Fibroblast of skin of right quadriceps (primary cell): ENCODE measurements at regions not wholly inside any gene's neighbourhood (a gene's known extent, or its start where the extent isn't known, plus 50 kb on each side); places are given as distances from the start of the nearest gene placed in this dataset.
A peak's percentile ranks its signal among the peaks of the same experiment; 100 is the strongest.
"Not testable (repeated sequence)": the region's sequence is repeated elsewhere in the genome, so short reads cannot be mapped to it uniquely, and the experiment has no call there.

ENCODE experiments used
- DNase-seq: peaks from one replicate; pipeline ENCODE4 v3.0.0-alpha.2; 2013

DNA sequence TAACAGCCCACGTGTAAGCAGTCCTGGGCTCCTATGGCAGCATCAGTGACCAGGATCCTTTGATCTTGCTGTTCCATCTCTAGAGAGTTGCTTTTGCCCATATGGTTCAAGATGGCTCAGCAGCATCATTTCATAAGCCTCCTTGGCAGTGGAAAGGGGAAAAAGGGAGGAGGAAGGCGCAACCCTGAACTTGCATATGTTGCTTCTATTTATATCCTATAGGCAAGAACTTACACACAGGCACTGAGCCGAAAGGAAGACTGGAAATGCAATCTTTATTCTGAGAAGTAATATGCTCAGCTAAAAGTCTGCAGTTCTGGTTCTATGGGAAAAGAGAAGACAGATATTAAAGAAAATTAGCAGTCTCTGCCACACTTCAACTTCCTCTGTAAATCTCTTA, 167.7 kb upstream of the PLXNC1 start:
- DNase-seq: peak; percentile 32

DNA sequence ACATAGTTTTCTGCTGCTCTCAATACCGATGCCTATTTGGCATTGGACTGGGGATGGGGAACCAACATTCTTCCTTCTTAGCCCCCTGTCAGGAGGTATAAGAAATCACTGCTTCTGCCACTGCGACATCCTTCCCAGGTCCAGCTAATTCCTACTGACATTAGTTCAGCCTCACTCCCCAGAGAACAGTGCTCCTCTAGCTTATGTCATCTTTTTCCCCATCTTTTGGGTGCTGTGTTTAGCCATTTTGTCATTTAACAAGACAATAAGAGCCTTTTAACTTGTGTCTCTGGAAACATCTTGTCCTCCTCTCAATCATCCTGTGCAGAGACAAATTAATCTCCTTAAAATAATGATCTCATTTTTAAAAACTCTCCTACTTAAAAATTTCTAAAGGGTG, 167.0 kb upstream of the PLXNC1 start:
- no peak for DNase-seq

DNA sequence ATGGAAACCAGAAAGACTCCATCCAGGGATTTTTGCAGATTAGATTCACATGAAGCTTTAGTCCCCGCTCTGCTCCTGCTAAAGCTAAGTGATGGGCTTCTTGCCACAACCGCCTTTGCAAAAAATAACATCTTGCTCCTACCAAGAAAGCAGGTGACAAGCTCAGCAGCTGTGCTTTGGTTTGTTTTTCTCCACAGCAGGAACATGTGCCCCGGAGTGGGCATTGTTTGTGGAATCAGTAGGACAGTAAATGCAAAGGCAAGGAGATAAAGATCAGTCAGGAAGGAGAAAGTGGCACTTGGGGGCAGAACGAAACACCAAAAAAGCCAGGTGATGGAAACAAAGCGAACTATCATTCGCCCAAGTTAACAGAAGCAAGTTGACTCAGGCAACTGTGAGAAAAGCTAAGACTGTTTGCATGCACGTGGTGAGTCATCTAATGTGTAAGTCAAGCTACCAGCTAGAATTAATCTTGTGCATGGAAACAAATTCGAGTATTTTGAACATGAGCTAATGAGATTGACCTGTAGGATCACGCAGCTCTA, 165.5 kb upstream of the PLXNC1 start:
- DNase-seq: peak; percentile 74

DNA sequence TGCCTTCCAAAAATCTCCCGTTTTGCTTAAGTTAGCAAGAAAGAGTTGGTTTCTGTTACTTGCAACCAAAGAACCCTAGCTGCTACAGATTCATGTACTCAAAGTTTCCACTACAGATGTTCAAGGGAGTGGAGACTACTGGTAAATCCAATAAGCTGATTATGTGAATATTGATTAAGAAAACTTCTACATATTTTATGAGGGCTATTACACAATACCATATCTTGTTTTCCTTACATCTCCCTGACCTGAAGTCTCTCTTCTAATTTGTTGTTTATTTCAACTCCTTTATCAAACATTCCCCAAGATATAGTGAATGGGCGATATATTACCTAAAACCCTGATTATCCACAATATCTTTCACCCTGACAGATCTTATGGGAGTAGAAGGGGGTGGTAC, 164.4 kb upstream of the PLXNC1 start:
- DNase-seq: no peak

DNA sequence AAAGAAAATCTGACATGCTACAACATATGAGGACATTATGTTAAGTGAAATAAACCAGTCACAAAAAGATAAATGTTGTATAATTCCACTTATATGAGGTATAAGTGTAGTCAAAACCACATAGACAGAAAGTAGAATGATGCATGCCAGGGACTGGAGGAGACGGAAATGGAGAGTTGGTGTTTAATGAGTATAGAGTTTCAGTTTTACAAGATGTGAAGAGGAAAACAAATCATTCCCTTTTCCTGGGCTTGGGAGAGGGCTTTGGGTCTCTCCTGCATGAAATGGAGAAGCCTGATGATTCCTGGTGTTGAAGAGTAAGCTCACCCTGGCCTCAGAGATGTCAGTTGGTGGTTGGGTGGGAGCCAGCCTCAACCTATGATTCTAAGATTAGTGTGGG, 158.4 kb upstream of the PLXNC1 start:
- DNase-seq: no peak

DNA sequence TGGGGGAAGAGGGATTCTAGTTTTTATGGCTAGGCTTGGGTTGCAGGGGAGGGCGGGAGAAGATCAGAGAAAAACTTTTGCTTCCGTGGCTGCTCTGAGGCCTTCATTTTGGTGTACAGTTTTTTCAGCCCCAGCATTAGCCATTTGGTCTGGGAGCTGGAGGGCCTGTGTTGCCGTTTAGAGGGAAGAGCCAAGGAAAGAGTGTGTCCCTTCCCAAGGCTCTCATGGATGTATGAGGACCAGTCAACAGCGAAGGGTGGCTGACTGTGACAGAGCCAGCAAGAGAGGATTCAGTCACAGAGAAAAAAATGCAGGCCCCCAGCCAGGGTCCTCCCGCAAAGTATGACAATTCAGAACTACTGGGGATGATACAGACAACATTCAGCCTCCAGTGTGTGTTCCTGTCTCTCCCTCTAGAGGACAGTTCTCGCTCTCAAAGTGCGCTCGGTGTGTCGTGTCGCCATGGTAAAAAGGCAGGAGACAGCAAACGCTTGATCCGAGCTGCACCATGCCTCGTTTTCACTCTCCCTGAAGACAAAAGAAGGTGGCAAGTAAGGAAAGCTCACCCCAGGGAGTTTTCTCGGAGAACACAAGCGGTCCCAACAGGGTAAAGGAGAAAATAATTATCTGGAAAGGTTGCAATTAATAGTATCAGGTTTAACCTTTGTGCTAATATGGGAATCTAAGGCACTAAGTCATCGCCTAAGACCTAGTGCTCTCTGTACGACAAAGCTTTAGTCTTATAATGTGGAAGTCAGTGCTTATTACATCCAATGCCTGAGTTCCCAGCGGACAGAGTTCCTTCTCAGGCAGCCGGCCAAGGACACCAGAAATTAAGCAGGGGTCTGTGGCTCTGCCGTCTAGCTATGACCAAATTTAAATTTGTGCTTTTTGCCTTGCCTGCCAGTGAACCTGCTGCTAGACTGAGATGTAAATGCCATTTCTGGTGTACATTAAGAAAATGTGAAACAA, 157.3 kb upstream of the PLXNC1 start:
- peak; percentile 79 for DNase-seq

DNA sequence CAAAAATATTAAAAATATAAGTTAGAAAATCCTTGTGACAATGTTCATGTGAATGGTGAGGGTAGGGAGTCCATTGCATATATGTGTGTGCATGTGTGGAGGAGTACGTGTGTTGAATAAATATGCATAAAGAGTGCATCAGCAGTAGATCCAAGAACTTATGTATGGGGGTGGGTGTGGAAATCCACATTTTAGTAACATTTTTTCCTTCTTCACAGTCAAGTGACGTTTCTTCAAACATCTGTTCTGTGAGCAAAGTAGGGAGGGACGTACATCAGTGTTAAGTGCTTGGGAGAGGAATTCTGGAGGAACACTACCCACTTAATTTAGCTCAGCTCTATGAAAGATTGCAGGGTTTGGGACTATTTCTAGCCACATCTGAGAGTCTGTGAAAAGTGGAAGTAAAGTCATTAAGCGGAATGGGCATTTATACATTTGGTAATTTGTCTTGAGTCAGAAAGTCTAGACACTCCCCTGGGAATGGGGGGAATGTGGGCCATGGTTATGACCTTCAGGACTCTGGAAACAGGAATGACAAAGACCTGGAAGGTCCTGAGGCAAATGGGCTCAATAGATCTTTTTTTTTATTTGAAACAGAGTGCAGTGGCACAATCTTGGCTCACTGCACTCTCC, 156.4 kb upstream of the PLXNC1 start:
- DNase-seq: peak; percentile 43

DNA sequence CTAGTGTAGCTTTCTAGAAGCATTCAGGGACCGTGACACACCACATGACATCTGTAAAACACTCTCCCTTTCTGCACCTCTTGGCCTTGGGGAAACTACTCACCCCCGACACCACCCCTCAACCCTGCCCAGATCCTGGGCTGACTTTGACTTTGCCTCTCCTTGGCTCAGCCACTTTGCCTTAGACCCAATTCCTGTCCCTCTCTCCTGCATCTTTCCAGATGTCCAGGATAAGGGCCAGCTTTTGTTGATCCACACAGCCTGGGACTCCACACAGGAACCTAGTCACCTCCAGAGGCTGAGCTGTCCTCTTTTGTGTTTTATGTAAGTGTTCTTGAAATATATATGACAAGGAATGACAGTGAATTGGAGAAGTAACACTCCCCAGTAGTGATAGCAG, 153.7 kb upstream of the PLXNC1 start:
- no peak for DNase-seq

DNA sequence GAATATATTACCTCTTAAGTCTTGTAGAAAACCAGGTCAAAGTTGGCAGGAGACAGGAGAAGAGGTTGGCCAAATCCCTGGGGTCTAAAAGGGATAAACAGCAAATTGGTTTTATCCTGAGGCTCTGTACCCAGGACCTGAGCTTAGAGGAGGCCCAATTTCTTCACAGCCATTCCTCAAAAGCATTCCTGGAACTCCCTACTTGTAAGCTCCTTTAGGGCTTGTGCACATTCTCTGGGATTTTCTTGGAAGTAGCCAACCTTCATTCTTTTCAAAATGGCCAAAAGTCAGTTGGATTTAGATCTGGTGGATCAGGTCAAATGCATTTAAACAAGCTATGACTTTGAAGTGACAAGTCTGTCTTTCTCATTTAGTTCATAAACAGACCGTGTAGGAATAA, 152.1 kb upstream of the PLXNC1 start:
- no peak for DNase-seq

DNA sequence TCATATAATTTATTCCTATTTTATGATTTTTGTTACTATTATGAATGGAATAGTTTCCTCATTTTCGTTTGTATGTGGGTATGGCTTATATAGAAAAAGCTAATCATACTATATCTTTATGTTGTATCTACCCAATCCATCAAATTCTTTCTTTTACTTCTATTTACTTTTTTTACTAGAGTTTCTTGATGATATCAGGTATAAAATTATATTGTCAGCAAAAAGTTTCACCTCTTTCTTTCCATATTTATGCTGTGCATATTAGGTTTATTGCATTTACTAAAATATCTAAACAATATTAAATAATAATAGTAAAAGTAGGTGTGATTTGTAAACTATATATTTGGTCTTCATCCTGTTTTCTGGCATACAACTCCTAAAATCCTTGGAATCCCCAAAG, 146.7 kb upstream of the PLXNC1 start:
- no peak for DNase-seq

DNA sequence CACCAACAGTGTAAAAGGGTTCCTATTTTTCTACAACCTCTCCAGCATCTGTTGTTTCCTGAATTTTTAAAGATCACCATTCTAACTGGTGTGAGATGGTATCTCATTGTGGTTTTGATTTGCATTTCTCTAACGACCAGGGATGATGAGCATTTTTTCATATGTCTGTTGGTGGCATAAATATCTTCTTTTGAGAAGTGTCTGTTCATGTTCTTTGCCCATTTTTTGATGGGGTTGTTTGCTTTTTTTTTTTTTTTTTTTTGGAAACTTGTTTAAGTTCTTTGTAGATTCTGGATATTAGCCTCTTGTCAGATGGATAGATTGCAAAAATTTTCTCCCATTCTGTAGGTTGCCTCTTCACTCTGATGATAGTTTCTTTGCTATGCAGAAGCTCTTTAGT, 145.5 kb upstream of the PLXNC1 start:
- not testable (repeated sequence) for DNase-seq

DNA sequence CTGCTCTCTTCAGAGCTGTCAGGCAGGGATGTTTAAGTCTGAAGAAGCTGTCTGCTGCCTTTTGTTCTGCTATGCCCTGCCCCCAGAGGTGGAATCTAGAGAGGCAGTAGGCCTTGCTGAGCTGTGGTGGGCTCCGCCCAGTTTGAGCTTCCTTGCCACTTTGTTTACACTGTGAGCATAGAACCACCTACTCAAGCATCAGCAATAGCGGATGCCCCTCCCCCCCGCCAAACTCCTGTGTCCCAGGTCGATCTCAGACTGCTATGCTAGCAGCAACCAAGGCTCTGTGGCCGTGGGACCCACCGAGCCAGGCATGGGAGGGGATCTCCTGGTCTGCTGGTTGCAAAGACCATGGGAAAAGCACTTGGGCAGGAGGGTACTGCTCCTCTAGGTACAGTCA, 140.5 kb upstream of the PLXNC1 start:
- not testable (repeated sequence) for DNase-seq

DNA sequence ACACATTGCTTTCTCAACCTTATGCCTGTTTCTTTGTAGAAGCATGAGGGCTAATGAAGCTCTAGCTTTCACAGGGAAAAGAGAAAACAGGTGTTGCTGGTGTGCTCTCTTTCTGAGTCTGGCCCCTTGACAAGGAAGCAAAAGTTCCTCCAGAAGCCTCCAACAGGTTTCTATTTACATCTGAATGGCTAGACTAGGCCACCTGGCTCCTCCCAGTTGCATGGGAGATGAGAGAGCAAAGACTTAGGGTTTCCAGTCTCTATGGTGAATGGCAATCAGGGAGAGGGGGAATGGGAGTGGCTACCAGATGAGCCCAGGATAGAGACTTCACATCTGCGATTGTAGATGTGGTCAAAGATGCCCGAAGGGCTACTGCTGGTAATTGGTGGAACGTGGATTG, 138.1 kb upstream of the PLXNC1 start:
- no peak for DNase-seq

DNA sequence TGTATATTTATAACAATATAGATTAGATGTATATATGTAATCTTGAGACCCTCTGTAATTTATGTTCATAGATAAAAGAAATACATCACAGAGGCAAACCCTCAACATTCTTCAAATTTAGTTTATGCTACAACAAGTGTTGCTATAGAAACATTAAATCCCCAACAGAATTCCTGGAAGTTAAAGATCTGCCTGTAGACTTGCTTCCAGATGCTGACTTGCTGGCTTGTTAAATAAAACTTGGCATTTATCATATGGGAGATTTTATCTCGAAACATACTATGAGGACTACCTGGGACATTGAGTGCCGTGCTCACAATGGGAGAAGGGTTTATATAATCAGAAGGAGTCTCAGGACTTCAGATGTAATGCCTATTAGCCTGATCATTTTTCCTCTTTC, 136.3 kb upstream of the PLXNC1 start:
- peak; percentile 20 for DNase-seq

DNA sequence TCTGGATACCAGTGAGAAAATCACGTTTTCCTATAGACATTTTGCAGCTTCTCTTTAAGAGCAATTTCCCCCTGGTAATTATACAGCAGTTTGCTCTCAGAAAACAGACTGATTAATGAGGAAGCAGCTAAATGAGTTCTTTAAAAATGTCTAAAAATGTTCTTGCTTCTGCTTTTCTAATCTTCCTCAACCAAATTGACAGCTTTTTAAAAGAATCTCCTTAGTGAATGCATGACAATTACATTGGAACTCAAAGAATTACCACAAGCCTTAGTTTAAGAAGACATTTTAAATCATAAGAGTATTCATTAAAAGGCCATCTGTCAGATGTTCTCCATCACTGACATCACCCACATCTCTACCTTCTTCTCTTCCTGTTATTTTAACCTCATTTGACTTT, 135.8 kb upstream of the PLXNC1 start:
- DNase-seq: peak; percentile 17

DNA sequence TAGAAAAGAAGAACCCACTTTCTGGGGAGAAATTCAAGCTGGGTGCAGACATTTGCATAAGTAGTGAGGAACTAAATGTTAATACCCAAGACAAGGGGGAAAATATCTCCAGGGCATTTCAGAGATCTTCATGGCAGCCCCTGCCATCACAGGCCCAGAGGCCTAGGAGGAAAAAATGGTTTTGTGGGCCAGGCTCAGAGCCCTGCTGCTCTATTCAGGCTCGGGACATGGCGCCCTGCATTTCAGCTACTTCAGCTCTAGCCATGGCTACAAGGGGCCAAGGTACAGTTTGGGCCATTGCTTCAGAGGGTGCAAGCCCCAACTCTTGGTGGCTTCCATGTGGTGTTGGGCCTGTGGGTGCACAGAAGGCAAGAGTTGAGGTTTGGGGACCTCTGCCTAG, 131.1 kb upstream of the PLXNC1 start:
- DNase-seq: not testable (repeated sequence)

DNA sequence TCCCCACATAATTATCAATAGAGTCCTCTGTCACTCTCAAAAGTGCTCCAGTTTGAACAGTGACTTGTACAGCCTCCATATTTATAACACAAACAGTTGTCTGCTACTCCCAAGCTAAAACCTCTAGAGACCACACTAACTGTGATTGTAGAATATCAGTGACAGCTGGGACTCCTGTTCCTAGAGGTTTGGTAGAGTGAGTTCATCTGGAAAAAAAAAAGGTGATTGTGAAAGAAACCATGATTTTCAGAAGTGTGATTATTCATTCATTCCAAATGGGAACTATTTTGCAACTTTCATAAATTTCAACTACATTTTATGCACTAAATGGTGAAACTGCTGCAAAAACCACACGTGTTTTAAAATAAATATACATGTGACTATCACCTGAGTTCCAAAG, 128.0 kb upstream of the PLXNC1 start:
- no peak for DNase-seq

DNA sequence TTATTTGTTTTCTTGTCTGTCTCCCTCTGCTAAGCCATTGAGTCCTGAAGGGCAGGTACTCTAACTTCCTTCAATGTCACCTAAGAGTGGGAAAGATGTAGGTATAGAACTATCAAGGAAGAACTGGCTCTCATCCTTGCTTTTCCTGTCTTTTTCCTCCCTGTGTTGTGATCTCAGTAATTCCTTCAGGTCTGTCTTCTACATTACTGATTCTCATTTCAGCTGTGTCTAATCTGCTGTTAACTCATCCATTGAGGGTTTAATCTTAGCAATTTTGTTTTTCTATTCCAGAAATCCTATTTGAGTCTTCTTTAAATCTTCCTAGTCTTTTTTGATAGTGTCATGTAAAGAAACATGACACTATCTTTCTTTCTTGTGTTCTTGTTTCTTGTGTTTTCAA, 124.5 kb upstream of the PLXNC1 start:
- no peak for DNase-seq

DNA sequence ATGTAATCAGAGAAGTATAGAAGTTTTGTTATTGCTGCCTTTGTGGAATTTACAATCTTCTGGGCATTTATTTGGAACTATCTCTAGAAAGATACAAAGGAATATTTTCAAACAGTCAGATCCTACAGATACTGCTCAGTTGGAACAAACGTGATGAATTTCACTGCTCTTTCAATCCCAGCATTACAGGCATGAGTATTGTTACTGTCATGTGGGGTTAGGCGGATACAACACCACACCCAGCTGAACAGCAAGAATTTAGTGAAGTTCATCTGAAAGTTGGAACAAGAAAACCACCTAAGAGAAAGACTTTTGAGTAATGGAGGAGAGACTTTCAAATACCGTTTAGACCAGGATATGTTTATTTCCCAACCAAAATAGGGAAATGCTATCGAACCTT, 123.3 kb upstream of the PLXNC1 start:
- DNase-seq: no peak

DNA sequence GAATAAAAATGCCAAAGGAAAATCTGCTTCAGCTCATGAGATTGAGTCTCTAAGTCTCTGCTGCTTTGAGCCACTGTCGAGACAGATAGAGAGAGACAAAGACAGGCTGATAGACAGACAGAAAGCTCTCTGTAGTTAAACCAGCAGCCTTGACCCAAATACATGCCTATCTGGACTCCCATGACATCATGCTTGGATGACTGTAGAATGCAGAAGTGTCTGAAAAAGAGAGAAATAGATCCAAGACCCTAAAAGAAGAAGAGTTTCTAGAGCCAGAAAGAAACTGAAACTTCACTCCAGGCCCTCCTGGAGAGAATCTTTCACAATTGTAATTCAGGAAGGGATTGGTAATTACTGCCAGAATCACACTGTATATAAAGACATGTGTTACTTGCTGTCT, 122.6 kb upstream of the PLXNC1 start:
- DNase-seq: no peak

DNA sequence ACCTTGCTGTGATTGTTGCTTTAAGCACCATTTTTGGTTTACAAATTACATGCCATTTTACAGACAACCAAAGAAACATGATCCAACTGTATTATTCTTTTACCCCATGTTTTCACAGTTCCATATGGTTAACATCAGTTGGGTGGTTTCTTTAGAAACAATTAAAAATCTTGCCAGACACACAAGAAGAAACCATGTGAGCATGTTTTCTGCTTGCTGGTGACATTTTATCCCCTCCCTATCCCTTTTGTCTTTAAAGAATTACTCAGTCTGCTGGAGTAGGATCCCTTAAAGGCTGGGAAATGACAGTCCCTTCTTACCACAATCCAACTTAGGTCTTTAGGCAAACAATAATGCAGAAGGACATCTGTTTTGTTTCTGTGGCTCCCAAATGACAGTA, 121.8 kb upstream of the PLXNC1 start:
- no peak for DNase-seq

DNA sequence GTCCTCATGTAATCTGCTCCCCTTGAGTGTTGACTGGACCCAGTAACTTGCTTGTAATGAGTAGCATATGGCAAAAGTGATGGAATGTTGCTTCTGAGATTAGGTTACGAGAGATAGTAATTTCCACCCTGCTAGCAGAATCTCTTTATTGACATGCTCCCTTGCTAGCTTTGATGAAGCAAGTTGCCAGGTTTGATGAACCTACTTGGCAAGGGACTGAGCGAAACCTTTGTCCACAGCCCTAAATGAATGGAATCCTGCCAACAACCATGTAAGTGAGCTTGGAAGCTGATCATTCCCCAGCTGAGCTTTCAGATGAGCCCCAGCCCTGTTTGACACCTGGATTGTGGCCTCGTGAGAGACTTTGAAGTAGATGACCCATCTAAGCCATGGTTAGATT, 120.8 kb upstream of the PLXNC1 start:
- DNase-seq: no peak

DNA sequence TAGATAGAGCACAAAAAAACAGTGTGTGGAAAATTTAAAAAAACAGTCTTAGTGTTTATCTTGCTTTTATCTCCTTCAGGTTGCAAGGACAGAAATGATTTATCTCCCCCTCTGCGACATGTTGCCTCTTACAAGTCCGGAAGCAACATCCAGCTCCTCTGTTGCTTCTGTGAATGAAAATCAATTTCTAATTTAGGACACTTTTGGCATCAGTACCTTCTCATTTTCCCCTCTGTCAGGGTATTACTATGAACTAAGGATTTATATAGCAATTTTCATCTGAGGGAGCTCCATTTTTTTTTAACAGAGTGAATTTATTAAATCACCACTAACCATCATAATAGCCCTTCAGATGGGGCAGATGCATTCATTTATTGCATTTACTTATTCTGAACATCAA, 116.6 kb upstream of the PLXNC1 start:
- no peak for DNase-seq

DNA sequence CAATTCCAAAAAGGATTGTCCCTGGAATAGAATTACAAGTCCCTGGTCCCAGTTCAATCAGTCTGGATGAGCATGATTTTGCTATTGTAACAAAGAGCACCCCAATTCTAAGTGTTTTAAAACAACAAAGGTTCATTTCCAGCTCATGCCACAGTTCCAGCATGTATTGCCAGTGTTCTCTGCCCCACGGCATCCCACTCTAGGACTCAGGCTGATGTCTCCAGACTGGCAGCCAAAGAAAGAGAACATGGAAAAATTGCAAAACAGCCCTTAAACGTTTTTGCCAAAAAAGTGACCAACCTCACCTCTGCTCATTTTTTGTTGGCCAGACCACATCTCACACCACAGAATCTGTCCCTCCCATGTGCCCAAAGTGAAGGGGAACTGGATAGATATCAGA, 116.0 kb upstream of the PLXNC1 start:
- no peak for DNase-seq
